ENCODE measurements at regions not wholly inside any gene's neighbourhood (a gene's known extent, or its start where the extent isn't known, plus 50 kb on each side); places are given as distances from the start of the nearest gene placed in this dataset.

GRCh38 chr15:69784798-69785566 lies 312.7 kb downstream of the TLE3 start:
- DNase-seq (ENCODE audit: low read depth in 3 of 3, low spot score in 1 of 3) = no peak

GRCh38 chr15:69786136-69786701 lies 311.5 kb downstream of the TLE3 start:
- no peak for DNase-seq (ENCODE audit: low read depth in 3 of 3, low spot score in 1 of 3)

GRCh38 chr15:69787791-69788190 lies 309.9 kb downstream of the TLE3 start:
- DNase-seq (ENCODE audit: low read depth in 3 of 3, low spot score in 1 of 3) = no peak

- no peak for DNase-seq (ENCODE audit: low read depth in 3 of 3, low spot score in 1 of 3)
Measured at GRCh38 chr15:69789648-69790393, 307.9 kb downstream of the TLE3 start.

- DNase-seq (ENCODE audit: low read depth in 3 of 3, low spot score in 1 of 3) = no peak
Measured at GRCh38 chr15:69790632-69791031, 307.1 kb downstream of the TLE3 start.

- DNase-seq (ENCODE audit: low read depth in 3 of 3, low spot score in 1 of 3) = no peak
Measured at GRCh38 chr15:69792823-69793222, 304.9 kb downstream of the TLE3 start.

GRCh38 chr15:69793431-69793780 lies 304.3 kb downstream of the TLE3 start:
- DNase-seq (ENCODE audit: low read depth in 3 of 3, low spot score in 1 of 3) = no peak

- DNase-seq (ENCODE audit: low read depth in 3 of 3, low spot score in 1 of 3) = no peak
Measured at GRCh38 chr15:69793781-69794451, 303.8 kb downstream of the TLE3 start.

- DNase-seq (ENCODE audit: low read depth in 3 of 3, low spot score in 1 of 3) = no peak
Measured at GRCh38 chr15:69794645-69795469, 302.9 kb downstream of the TLE3 start.

GRCh38 chr15:69795601-69796000 lies 302.1 kb downstream of the TLE3 start:
- no peak for DNase-seq (ENCODE audit: low read depth in 3 of 3, low spot score in 1 of 3)

GRCh38 chr15:69797051-69797595 lies 300.6 kb downstream of the TLE3 start:
- DNase-seq (ENCODE audit: low read depth in 3 of 3, low spot score in 1 of 3) = no peak

- no peak for DNase-seq (ENCODE audit: low read depth in 3 of 3, low spot score in 1 of 3)
Measured at GRCh38 chr15:69797615-69798014, 300.1 kb downstream of the TLE3 start.

- no peak for DNase-seq (ENCODE audit: low read depth in 3 of 3, low spot score in 1 of 3)
Measured at GRCh38 chr15:69798481-69799250, 299.1 kb downstream of the TLE3 start.

- DNase-seq (ENCODE audit: low read depth in 3 of 3, low spot score in 1 of 3) = no peak
Measured at GRCh38 chr15:69801144-69801543, 296.6 kb downstream of the TLE3 start.

- no peak for DNase-seq (ENCODE audit: low read depth in 3 of 3, low spot score in 1 of 3)
Measured at GRCh38 chr15:69802432-69802831, 295.3 kb downstream of the TLE3 start.

GRCh38 chr15:69804786-69805185 lies 292.9 kb downstream of the TLE3 start:
- DNase-seq (ENCODE audit: low read depth in 3 of 3, low spot score in 1 of 3) = no peak

GRCh38 chr15:69805248-69805953 lies 292.3 kb downstream of the TLE3 start:
- DNase-seq (ENCODE audit: low read depth in 3 of 3, low spot score in 1 of 3) = no peak

- DNase-seq (ENCODE audit: low read depth in 3 of 3, low spot score in 1 of 3) = no peak
Measured at GRCh38 chr15:69806287-69806915, 291.3 kb downstream of the TLE3 start.

GRCh38 chr15:69807721-69808120 lies 290.0 kb downstream of the TLE3 start:
- DNase-seq (ENCODE audit: low read depth in 3 of 3, low spot score in 1 of 3) = no peak
